ENCODE measurements at regions not wholly inside any gene's neighbourhood (a gene's known extent, or its start where the extent isn't known, plus 50 kb on each side); places are given as distances from the start of the nearest gene placed in this dataset.

- TF ChIP-seq GATA2 (IDR thresholded peaks at IDR 0.05; ENCODE audit: low read depth, low read length) (no peak), GATA3 (IDR thresholded peaks at IDR 0.05; ENCODE audit: low read depth, low read length) (no peak)
Observed at GRCh38 chr4:31787701-31788100, 1067.5 kb downstream of the PCDH7 start.

GRCh38 chr4:31788676-31789075 is 1068.5 kb downstream of the PCDH7 start:
- TF ChIP-seq GATA2 (IDR thresholded peaks at IDR 0.05; ENCODE audit: low read depth, low read length): no peak
- no peak for TF ChIP-seq GATA3 (IDR thresholded peaks at IDR 0.05; ENCODE audit: low read depth, low read length)

DNA sequence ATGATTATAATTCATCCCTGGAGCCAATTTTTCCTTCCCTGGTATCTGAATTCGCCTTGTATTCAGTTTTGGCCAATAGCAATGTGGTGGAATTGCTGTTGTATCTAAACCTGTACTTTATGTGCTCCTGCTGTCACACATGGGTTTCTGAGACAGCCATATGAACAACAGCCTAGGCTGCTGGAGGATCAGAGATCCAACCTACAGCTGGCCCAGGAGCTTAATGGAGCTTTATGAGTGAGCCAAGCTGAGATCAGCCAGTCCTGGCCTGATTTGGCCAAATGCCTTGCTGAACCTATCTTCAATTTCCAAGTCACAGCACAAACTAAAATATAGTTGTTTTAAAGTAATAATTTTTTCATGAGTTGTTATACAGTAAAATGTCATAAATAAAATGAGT is 1071.5 kb downstream of the PCDH7 start:
- TF ChIP-seq GATA2 (IDR thresholded peaks at IDR 0.05; ENCODE audit: low read depth, low read length) (no peak), GATA3 (IDR thresholded peaks at IDR 0.05; ENCODE audit: low read depth, low read length) (no peak)

DNA sequence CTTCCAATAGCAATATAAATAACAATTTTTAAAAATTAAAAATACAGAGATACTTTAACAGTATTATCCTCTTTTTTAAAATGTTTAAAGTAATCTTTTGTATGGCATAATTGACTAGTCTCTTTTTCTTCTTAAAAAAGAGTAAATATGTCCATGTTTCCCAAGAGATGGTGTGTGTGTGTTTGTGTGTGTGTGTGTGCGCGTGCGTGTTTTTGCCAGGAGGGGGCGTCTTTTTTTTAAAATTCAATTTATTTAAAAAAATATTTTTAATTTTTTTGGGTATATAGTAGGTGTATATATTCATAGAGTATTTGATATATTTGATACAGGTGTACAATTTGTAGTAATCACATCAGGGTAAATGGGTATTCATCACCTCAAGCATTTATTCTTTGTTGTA is 1073.7 kb downstream of the PCDH7 start:
- TF ChIP-seq GATA2 (IDR thresholded peaks at IDR 0.05; ENCODE audit: low read depth, low read length) (no peak), GATA3 (IDR thresholded peaks at IDR 0.05; ENCODE audit: low read depth, low read length) (no peak)

DNA sequence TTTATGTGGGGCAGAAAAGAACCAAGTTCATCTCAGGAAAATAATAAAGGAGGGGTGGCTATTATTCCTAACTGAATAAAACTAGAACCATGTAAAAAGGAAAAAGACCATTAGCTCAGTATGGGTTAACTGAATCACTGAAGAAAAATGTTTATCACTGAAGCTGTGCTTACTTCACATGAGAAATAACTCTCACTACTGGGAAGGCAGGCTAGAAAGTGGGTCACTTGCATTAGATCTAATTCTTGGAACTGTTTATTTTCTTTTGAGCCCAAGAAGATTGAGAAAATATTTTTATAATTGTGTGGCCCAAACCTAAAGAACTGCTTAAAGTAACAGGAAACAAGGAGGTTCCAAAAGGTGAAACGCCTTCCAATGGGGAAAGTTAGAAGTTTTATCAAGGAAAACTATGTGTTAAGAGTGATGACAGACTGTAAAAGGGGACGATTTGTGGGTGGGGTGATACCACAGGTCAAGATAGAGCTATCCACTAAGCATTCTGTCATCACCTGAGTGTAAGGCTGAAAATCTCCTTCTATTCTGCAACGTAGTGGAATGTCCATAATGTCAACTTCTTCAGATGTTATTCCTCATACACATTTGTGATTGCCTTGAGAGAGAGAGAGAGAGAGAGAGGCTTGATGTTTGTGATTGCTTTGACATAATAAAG is 1083.5 kb downstream of the PCDH7 start:
- no peak for TF ChIP-seq GATA3 (IDR thresholded peaks at IDR 0.05; ENCODE audit: low read depth, low read length)
- no peak for TF ChIP-seq GATA2 (IDR thresholded peaks at IDR 0.05; ENCODE audit: low read depth, low read length)

GRCh38 chr4:31807036-31807435 is 1086.9 kb downstream of the PCDH7 start:
- no peak for TF ChIP-seq GATA3 (IDR thresholded peaks at IDR 0.05; ENCODE audit: low read depth, low read length)
- TF ChIP-seq GATA2 (IDR thresholded peaks at IDR 0.05; ENCODE audit: low read depth, low read length): no peak

GRCh38 chr4:31844350-31844749 is 1124.2 kb downstream of the PCDH7 start:
- TF ChIP-seq GATA2 (IDR thresholded peaks at IDR 0.05; ENCODE audit: low read depth, low read length) (no peak), GATA3 (IDR thresholded peaks at IDR 0.05; ENCODE audit: low read depth, low read length) (no peak)

GRCh38 chr4:31851946-31852345 is 1131.8 kb downstream of the PCDH7 start:
- TF ChIP-seq GATA3 (IDR thresholded peaks at IDR 0.05; ENCODE audit: low read depth, low read length): no peak
- no peak for TF ChIP-seq GATA2 (IDR thresholded peaks at IDR 0.05; ENCODE audit: low read depth, low read length)

DNA sequence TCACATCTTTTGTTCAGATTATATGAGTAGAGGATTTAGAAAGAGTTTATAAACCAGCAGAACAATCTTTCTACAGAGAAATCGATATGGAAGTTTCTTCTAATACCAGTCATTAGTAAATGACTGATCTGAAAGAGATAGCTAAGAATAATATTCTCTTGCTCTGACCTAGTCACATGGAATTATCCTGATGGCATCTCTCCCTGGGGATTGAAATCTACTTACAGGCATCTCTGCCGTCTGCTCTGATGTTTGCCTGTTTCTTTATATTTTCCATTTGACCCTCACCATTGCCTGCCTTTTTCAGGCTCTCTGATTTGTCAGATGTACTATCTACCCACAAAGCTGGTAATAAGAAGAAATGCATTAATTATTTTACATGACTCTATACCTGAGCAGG is 1157.3 kb downstream of the PCDH7 start:
- TF ChIP-seq GATA2 (IDR thresholded peaks at IDR 0.05; ENCODE audit: low read depth, low read length) (no peak), GATA3 (IDR thresholded peaks at IDR 0.05; ENCODE audit: low read depth, low read length) (no peak)

- no peak for TF ChIP-seq GATA3 (IDR thresholded peaks at IDR 0.05; ENCODE audit: low read depth, low read length)
- TF ChIP-seq GATA2 (IDR thresholded peaks at IDR 0.05; ENCODE audit: low read depth, low read length): no peak
Observed at GRCh38 chr4:31896349-31896748, 1176.2 kb downstream of the PCDH7 start.

DNA sequence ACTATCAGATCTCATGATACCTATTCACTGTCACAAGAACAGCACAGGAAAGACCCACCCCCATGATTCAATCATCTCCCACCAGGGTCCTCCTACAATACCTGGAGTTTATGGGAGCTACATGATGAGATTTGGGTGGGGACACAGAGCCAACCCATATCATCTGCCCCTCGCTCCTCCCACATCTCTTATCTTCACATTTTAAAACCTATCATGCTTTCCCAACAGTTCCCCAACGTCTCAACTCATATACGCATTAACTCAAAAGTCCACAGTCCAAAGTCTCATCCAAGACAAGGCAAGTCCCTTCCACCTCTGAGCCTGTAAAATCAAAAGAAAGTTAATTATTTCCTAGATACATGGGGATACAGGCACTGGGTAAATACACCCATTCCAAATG is 1185.2 kb downstream of the PCDH7 start:
- TF ChIP-seq GATA2 (IDR thresholded peaks at IDR 0.05; ENCODE audit: low read depth, low read length) (no peak), GATA3 (IDR thresholded peaks at IDR 0.05; ENCODE audit: low read depth, low read length) (no peak)

- TF ChIP-seq GATA3 (IDR thresholded peaks at IDR 0.05; ENCODE audit: low read depth, low read length): no peak
- TF ChIP-seq GATA2 (IDR thresholded peaks at IDR 0.05; ENCODE audit: low read depth, low read length): no peak
Observed at GRCh38 chr4:31908261-31908660, 1188.1 kb downstream of the PCDH7 start.

DNA sequence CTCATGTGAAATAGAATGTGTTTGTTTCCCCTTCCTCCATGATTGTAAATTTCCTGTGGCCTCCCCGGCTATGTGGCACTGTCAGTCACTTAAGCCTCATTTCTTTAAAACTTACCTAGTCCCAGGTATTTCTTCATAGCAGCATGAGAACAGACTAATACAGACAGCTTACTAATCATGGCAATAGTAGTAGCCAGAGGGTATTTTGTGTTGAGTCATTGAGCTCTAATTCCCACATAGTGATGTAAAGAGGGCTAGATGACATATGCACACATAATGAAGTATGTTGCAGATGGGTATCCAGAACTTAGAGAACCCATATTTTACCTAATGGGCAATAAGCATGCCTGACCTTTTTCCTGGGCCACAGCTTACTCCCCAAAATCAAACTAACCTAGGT is 1197.2 kb downstream of the PCDH7 start:
- TF ChIP-seq GATA2 (IDR thresholded peaks at IDR 0.05; ENCODE audit: low read depth, low read length) (no peak), GATA3 (IDR thresholded peaks at IDR 0.05; ENCODE audit: low read depth, low read length) (no peak)

- TF ChIP-seq GATA2 (IDR thresholded peaks at IDR 0.05; ENCODE audit: low read depth, low read length) (no peak), GATA3 (IDR thresholded peaks at IDR 0.05; ENCODE audit: low read depth, low read length) (no peak)
Observed at GRCh38 chr4:31918891-31919290, 1198.7 kb downstream of the PCDH7 start.

DNA sequence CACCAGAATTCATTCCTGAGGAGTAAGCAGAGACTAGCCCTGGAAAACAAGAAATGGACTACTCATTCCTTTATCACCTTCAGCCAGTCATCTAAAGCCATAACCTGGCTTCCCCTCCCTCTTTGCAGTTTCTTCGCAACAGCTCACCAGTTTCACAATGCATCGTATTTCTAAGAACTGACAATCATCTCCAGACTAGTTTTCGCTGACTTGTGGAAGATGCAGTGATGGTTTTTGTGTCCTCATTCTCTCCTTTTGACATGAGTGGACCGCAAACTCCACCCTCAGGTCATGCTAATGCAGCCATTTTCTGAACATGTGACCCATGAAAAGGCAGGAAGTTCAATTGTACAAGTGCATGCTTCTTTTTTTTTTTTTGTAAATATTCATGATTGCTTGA is 1203.5 kb downstream of the PCDH7 start:
- TF ChIP-seq GATA3 (IDR thresholded peaks at IDR 0.05; ENCODE audit: low read depth, low read length) (no peak), GATA2 (IDR thresholded peaks at IDR 0.05; ENCODE audit: low read depth, low read length) (no peak)

Measured in SH-SY5Y (cell line).